A673 (cell line): ENCODE measurements at regions not wholly inside any gene's neighbourhood (a gene's known extent, or its start where the extent isn't known, plus 50 kb on each side); places are given as distances from the start of the nearest gene placed in this dataset.

Experiments used
- BruUV-seq: library from RNA; stranded (reverse); fragments of 400-500 nt; replicated peaks from 2 replicates; lab custom pipeline; 2021; lab: Mats Ljungman, UMichigan
- CTCF ChIA-PET: fragments of 300-600 bp; sonication (Branson Sonifier 250); formaldehyde crosslinking; loops from one replicate; lab custom pipeline; 2022; ENCODE audit warnings: antibody characterized with exemption; lab: Charles Lee
- POLR2A ChIA-PET: fragments of 300-600 bp; sonication (Branson Sonifier 250); formaldehyde crosslinking; loops from one replicate; lab custom pipeline; 2022; ENCODE audit warnings: antibody characterized with exemption; ENCODE audit not compliant: low non-redundant PET; lab: Charles Lee
- DNase-seq: peaks from one replicate; pipeline ENCODE4 v3.0.0-alpha.2; 2015; ENCODE audit warnings: low spot score
- H3K27ac ChIP-seq: fragments of 200-600 bp; sonication (generic); 2 replicates; pipeline ENCODE4 v1.5.1; 2016; ENCODE audit warnings: mixed run types, low read depth, mild to moderate bottlenecking, mixed read lengths, antibody characterized with exemption, low read length; ENCODE audit not compliant: poor library complexity, severe bottlenecking
- H3K27me3 ChIP-seq: fragments of 200-600 bp; sonication (generic); replicated peaks from 2 replicates; pipeline ENCODE4 v1.6.1; 2017; ENCODE audit warnings: mixed run types, low read depth, mild to moderate bottlenecking, mixed read lengths, antibody characterized with exemption, low read length; ENCODE audit not compliant: insufficient read depth, poor library complexity
- H3K36me3 ChIP-seq: fragments of 200-600 bp; sonication (generic); 2 replicates; pipeline ENCODE4 v1.6.1; 2016; ENCODE audit warnings: mixed run types, mild to moderate bottlenecking, mixed read lengths, antibody characterized with exemption, low read length; ENCODE audit not compliant: insufficient read depth, poor library complexity, severe bottlenecking
- H3K4me1 ChIP-seq: fragments of 200-600 bp; sonication (generic); 2 replicates; pipeline ENCODE4 v1.6.1; 2017; ENCODE audit warnings: mixed run types, mild to moderate bottlenecking, mixed read lengths, antibody characterized with exemption, low read length; ENCODE audit not compliant: insufficient read depth, poor library complexity, severe bottlenecking
- H3K4me3 ChIP-seq: fragments of 200-600 bp; sonication (generic); 2 replicates; pipeline ENCODE4 v1.5.1; 2016; ENCODE audit warnings: low read depth, mixed run types, mild to moderate bottlenecking, mixed read lengths, low read length; ENCODE audit not compliant: poor library complexity, severe bottlenecking
- H3K9me3 ChIP-seq: fragments of 200-600 bp; sonication (generic); 2 replicates; pipeline ENCODE4 v1.6.1; 2016; ENCODE audit warnings: mixed run types, low read depth, mild to moderate bottlenecking, mixed read lengths, antibody characterized with exemption, low read length; ENCODE audit not compliant: poor library complexity, severe bottlenecking
- CTCF ChIP-seq: fragments of 300-800, 200-600 bp; sonication (generic); conservative IDR thresholded peaks from 2 replicates; pipeline ENCODE4 v1.5.1; 2017; ENCODE audit warnings: low read depth, mild to moderate bottlenecking, antibody characterized with exemption, low read length, moderate library complexity, mixed read lengths
- EZH2 ChIP-seq: fragments of 200-600 bp; sonication (generic); IDR thresholded peaks from 2 replicates; pipeline ENCODE4 v1.6.1; 2017; ENCODE audit warnings: borderline replicate concordance, low read depth, mild to moderate bottlenecking, mixed read lengths, antibody characterized with exemption, low read length; ENCODE audit not compliant: poor library complexity, severe bottlenecking
- intact Hi-C: fragments of 100-400 bp; cut with micrococcal nuclease; formaldehyde crosslinking; loops from one replicate; pipeline ENCODE4 v1.10.0; 2022; ENCODE audit not compliant: unreplicated experiment

- no peak for TF ChIP-seq CTCF
- TF ChIP-seq EZH2, result no peak
- Histone ChIP-seq H3K4me1 (no peaks in the 10 kb centered on the region), H3K4me3 (no peak overlapping the region), H3K27ac (no peak overlapping the region), H3K27me3 (peaks cover 81% of the 10 kb centered on the region), H3K36me3 (no peaks in the 10 kb centered on the region), H3K9me3 (no peaks in the 10 kb centered on the region)
- no peak for DNase-seq
- POLR2A ChIA-PET, result no interaction called here
- intact Hi-C loops, result no loop called here
- CTCF ChIA-PET, result no interaction called here
- no TSS peak for BruUV-seq
These were observed 629.0 kb upstream of the PFKP start for GRCh38 chr10:2438248-2438939.

- Histone ChIP-seq H3K9me3 (no peaks in the 10 kb centered on the region), H3K27me3 (peaks cover 81% of the 10 kb centered on the region), H3K4me3 (no peak overlapping the region), H3K4me1 (no peaks in the 10 kb centered on the region), H3K27ac (no peak overlapping the region), H3K36me3 (no peaks in the 10 kb centered on the region)
- no peak for TF ChIP-seq CTCF
- TF ChIP-seq EZH2, result no peak
- CTCF ChIA-PET, result no interaction called here
- POLR2A ChIA-PET, result no interaction called here
- BruUV-seq, result no TSS peak
- intact Hi-C loops, result no loop called here
- no peak for DNase-seq
These were observed 630.4 kb upstream of the PFKP start for GRCh38 chr10:2436933-2437332.

- H3K4me1 ChIP-seq, result no peaks in the 10 kb centered on the region
- DNase-seq, result no peak
- no peak overlapping the region for H3K27ac ChIP-seq
- no peaks in the 10 kb centered on the region for H3K36me3 ChIP-seq
- POLR2A ChIA-PET, result no interaction called here
- no peak overlapping the region for H3K4me3 ChIP-seq
- TF ChIP-seq EZH2 (no peak), CTCF (no peak)
- no TSS peak for BruUV-seq
- CTCF ChIA-PET, result no interaction called here
- H3K27me3 ChIP-seq, result peaks cover 78% of the 10 kb centered on the region
- intact Hi-C loops, result no loop called here
- H3K9me3 ChIP-seq, result no peaks in the 10 kb centered on the region
These were observed 635.4 kb upstream of the PFKP start for GRCh38 chr10:2431961-2432360.
